ENCODE measurements at regions not wholly inside any gene's neighbourhood (a gene's known extent, or its start where the extent isn't known, plus 50 kb on each side); places are given as distances from the start of the nearest gene placed in this dataset.
"Not testable (repeated sequence)": the region's sequence is repeated elsewhere in the genome, so short reads cannot be mapped to it uniquely, and the experiment has no call there.

DNA sequence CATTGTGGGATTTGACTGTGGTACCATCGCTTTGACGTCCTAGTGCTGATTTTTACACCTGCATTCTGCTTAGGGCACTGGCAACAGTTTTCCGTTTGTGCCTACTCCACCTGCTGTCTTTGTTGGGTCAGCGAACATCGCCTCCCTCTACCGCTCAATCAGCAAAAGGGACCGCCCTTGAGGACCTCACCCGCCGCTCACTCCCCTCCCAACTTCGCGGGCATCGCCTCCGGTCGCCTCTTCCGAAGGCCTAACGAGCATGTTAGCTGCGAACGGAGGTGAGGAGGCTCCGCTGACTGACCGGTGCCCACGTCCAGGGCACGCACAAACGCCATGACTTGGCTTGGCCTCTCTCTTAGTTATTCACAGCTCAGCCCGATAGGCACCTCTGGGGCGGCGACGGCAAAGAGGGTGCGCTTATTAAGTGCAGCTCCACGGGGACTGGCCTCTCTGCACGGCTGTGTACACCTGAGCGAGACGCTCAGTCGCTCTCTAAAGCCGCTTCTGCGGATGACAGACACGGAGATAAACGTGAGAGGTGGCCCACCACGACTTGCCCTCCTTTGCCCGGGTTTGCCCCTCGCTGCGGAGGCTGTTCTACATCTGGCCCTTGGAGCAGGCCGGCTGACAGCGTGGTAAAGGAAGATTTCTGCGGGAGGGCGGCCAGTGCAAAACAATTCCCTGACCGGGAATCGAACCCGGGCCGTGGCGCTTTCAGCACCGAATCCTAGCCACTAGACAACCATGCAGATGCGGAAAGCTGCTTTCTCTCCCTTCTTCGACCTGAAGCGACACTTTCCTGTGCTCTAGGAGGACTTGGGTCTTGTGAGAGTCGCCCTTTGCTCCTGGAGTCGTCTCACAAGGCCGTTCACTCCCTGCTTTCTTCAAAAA, 179.5 kb downstream of the FAM72C start:
- intact Hi-C loops (cut with DNase I), result not testable (repeated sequence)

DNA sequence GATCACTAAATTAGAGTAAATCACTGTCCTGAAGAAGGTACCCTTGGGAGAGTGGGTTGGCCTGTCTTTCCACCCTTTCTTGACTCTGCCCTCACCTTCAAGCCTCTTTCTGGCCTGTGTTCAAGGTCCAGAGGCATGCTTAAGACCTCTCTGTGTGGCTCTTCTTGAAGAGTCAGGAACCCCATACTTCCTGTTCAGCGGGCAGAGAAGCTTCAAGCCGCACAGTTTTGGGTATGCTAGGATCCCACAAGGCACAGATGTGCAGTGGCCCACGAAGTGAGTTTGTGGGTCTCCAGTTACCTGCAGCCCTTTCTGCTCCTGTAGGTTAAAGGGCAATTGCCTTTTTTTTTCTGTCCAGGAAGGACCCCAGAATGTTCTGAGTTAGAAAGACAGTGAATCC, 185.4 kb downstream of the FAM72C start:
- DNase-seq (ENCODE audit: low spot score); intact Hi-C loops (cut with DNase I): not testable (repeated sequence)

More for the DNA sequence above, 179.5 kb downstream of the FAM72C start:
- DNase-seq (ENCODE audit: low spot score), result not testable (repeated sequence)

- intact Hi-C loops (cut with DNase I); DNase-seq (ENCODE audit: low spot score): not testable (repeated sequence)
Measured at GRCh38 chr1:143785883-143786282, 185.9 kb downstream of the FAM72C start.

DNA sequence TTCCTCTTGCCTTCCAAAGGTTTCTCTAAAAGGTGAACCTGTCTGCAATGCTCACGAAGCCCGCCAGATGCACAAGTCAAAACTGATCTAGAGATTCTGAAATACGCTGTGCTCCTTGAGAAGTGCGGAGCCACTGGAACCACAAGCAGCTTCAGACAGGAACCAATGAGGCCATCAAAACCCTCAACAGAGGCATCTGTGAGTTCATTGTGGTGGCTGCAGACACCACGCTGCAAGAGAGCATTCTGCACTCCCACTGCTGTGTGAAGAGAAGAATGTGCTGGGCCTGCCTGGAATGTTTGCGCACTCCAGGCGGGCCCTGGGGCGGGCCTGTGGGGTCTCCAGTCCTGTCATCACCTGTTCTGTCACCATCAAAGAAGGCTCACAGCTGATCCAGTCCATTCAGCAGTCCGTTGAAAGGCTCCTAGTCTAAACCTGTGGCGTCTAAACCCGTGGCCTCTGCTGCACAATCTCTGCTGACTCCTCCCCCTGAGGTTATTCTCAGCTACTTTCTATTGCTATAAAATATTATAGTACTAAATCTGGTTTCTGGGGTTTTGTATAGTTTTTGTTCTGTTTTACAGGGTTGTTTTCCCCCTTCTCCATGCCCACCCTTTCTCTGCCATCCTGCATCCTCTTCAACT, 187.4 kb downstream of the FAM72C start:
- intact Hi-C loops (cut with DNase I); DNase-seq (ENCODE audit: low spot score): not testable (repeated sequence)

DNA sequence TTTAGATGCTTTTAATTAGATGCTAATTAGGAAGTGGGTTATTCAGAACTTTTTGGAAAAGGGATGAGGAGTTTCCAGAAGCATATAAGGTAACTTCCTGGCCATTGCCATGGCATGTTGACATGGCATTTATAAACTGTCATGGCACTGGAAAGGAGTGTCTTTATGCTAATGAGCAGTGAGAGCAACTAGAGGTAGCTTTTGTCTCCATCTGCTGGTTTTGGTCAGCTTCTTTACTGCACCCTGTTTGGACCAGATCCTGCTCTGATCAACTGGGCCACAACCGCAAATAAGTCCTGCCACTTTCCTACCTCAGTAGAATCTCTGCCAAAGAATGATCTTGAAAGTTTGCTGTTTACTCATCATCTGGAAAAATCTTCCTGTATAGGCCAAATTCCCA, 193.6 kb downstream of the FAM72C start:
- DNase-seq (ENCODE audit: low spot score); intact Hi-C loops (cut with DNase I): not testable (repeated sequence)

- DNase-seq (ENCODE audit: low spot score); intact Hi-C loops (cut with DNase I): not testable (repeated sequence)
Measured at GRCh38 chr1:143764831-143765230, 207.0 kb downstream of the FAM72C start.

GRCh38 chr1:143760366-143760765, 211.4 kb downstream of the FAM72C start:
- intact Hi-C loops (cut with DNase I); DNase-seq (ENCODE audit: low spot score): not testable (repeated sequence)

DNA sequence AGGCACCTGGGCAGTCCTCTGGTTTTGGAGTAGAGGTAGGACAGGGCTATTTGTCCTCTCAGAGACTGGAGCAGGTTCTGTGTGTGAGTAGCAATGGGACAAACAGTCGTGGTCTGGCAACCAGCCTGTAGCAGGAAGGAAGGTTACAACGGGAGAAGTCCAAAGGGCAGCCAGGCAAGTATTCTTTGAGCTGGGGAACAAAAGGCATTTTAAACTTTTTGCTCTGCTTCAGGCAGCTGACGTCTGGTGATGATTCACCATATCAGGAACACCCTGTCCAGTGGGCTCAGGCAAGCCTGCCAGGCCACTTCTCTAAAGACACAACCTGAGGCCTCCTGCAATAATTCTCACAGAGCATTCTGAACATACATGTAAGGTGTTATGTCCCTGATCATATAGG, 215.8 kb downstream of the FAM72C start:
- intact Hi-C loops (cut with DNase I); DNase-seq (ENCODE audit: low spot score): not testable (repeated sequence)

DNA sequence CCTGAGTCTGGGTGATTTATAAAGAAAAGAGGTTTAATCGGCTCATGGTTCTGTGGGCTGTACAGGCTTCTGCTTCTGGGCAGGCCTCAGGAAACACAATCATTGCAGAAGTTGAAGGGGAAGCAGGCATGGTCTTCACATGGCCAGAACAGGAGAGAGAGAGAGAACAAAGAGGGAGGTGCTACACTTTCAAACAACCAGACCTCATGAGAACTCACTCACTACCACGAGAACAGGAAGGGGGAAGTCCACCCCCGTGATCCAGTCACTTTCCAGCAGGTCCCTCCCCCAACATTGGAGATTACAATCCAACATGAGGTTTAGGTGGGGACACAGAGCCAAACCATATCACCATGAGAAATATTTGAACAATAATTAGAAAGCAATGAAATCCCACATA, 222.9 kb downstream of the FAM72C start:
- DNase-seq (ENCODE audit: low spot score), result no peak
- intact Hi-C loops (cut with DNase I), result no loop called here

GRCh38 chr1:143736562-143736961, 235.2 kb downstream of the FAM72C start:
- intact Hi-C loops (cut with DNase I), result no loop called here
- no peak for DNase-seq (ENCODE audit: low spot score)

DNA sequence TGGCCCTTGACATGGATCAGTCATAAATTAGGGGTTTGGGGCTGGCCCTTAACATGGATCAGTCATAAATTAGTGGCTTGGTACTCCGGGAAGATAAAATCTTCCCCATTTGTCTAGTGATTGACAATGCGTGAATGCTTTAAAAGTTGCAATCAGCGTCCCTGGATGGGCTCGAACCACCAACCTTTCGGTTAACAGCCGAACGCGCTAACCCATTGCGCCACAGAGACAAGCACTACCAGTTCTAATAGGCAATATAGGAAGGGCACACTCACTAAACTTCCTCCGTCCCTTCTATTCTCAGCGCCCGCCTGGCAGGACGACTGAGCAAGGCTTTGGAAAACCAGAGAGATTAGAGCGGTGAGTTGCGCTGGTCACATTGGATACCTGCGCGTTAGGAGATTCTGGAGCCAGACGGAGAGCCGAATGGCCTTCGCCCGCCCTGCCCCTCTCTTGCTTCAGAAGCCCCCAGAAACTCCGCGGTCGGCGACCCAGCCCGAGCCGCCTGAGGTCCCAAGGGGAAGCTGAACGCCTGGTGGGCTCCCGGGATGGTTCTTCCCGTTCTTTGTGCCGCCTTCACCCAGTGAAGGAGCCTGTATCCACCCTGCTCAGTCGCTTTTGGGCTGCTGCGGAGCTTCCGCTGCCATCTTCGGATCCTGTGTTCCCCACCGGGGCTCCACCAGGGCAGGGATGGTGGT, 235.9 kb downstream of the FAM72C start:
- DNase-seq (ENCODE audit: low spot score), result no peak
- intact Hi-C loops (cut with DNase I), result no loop called here

GRCh38 chr1:143734261-143734660, 237.5 kb downstream of the FAM72C start:
- intact Hi-C loops (cut with DNase I); DNase-seq (ENCODE audit: low spot score): not testable (repeated sequence)

DNA sequence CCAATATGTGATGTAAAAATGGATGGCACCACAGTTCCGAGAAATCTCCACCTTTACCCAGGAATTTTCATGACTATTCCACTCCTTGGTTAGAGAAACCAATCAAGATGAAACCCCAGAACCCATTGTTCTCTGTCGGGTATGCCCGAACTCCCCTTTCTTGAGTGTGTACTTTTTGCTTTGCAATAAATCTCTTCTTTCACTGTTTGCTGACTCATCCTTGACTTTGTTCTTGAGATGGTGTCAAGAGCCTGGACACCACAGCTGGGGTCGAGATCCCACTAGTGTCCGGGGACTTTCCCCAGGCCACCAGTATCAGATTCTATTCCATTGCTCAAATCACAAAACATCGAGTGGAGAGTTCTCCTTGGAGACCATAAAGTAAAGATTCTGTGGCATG, 240.9 kb downstream of the FAM72C start:
- DNase-seq (ENCODE audit: low spot score); intact Hi-C loops (cut with DNase I): not testable (repeated sequence)

DNA sequence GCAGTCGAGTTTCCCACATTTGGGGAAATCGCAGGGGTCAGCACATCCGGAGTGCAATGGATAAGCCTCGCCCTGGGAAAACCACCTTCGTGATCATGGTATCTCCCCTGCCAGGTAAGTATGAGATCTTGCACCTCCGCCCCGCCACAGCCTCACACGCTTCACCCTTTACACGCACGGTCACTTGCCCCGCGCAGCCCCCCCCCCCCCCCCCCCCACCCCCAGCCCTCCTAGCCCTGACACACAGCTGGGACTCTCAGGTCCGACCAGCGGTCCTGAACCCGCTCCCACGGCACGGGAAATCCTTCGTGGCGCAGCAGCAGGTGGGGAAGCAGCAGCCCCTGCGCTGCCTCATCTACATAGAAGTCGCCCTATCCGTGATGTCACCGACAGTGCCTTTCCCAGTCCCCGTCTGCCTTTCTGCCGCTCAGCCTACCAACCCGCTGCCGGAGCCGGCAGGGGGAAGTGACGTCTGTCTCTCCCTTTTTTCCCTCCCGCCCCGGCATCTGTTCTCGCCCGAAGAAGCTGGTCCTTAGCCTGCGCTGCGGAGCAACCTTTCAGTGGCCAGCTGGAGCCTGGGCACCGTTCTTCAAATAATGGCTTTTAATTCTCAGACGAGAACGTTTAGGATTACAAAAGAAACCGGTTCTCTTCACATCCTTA, 242.2 kb downstream of the FAM72C start:
- intact Hi-C loops (cut with DNase I); DNase-seq (ENCODE audit: low spot score): not testable (repeated sequence)

- intact Hi-C loops (cut with DNase I), result not testable (repeated sequence)
Measured at GRCh38 chr1:143728802-143729448, 242.9 kb downstream of the FAM72C start.

GRCh38 chr1:143727263-143727662, 244.5 kb downstream of the FAM72C start:
- no peak for DNase-seq (ENCODE audit: low spot score)
- intact Hi-C loops (cut with DNase I), result no loop called here

More at GRCh38 chr1:143728802-143729448, 242.9 kb downstream of the FAM72C start:
- DNase-seq (ENCODE audit: low spot score), result not testable (repeated sequence)

GRCh38 chr1:143721024-143721373, 250.8 kb downstream of the FAM72C start:
- DNase-seq (ENCODE audit: low spot score), result no peak
- intact Hi-C loops (cut with DNase I), result no loop called here

GRCh38 chr1:143720087-143721023, 251.4 kb downstream of the FAM72C start:
- intact Hi-C loops (cut with DNase I), result no loop called here
- no peak for DNase-seq (ENCODE audit: low spot score)

Data from cardiac septum (tissue), 1 donor.